LNCAP (cell line): ENCODE measurements at regions not wholly inside any gene's neighbourhood (a gene's known extent, or its start where the extent isn't known, plus 50 kb on each side); places are given as distances from the start of the nearest gene placed in this dataset.

Source experiments
- CTCF ChIP-seq: fragments of 450-650 bp; IDR thresholded peaks from 2 replicates; pipeline ENCODE4 v1.5.1; 2017; ENCODE audit warnings: mild to moderate bottlenecking

- no peak for TF ChIP-seq CTCF
Observed at GRCh38 chr11:70005107-70005818, 72.9 kb upstream of the ANO1 start.

GRCh38 chr11:70007796-70008195 lies 70.3 kb upstream of the ANO1 start:
- no peak for TF ChIP-seq CTCF

- TF ChIP-seq CTCF, result no peak
Observed at GRCh38 chr11:70010774-70011173, 67.3 kb upstream of the ANO1 start.

GRCh38 chr11:70012134-70012733 lies 65.9 kb upstream of the ANO1 start:
- TF ChIP-seq CTCF, result no peak

- TF ChIP-seq CTCF, result no peak
Observed at GRCh38 chr11:70014291-70014690, 63.8 kb upstream of the ANO1 start.

GRCh38 chr11:70016666-70017367 lies 61.3 kb upstream of the ANO1 start:
- no peak for TF ChIP-seq CTCF

- TF ChIP-seq CTCF, result no peak
Observed at GRCh38 chr11:70018816-70019215, 59.3 kb upstream of the ANO1 start.
